Neural cell (in vitro differentiated cells): ENCODE measurements at regions not wholly inside any gene's neighbourhood (a gene's known extent, or its start where the extent isn't known, plus 50 kb on each side); places are given as distances from the start of the nearest gene placed in this dataset.

ENCODE experiments used
- H2AFZ ChIP-seq: fragments of 200-600, 300-800 bp; sonication (generic), shearing (Covaris generic); 2 replicates; pipeline ENCODE4 v1.6.0; 2014; ENCODE audit warnings: low read depth, mild to moderate bottlenecking, antibody characterized with exemption, low read length, moderate library complexity
- H3F3A ChIP-seq: fragments of 200-600 bp; shearing (Covaris generic); 2 replicates; pipeline ENCODE4 v1.6.1; 2016; ENCODE audit warnings: mild to moderate bottlenecking, moderate library complexity, mixed read lengths, antibody characterized with exemption, low read length; ENCODE audit not compliant: insufficient read depth, poor library complexity, severe bottlenecking
- H3K27ac ChIP-seq: fragments of 200-600, 300-800 bp; sonication (generic), shearing (Covaris generic); 2 replicates; pipeline ENCODE4 v1.5.1; 2014; ENCODE audit warnings: mild to moderate bottlenecking, low read length, moderate library complexity
- H3K27me3 ChIP-seq: fragments of 300-800, 200-600 bp; sonication (generic), shearing (Covaris generic); 2 replicates; pipeline ENCODE4 v1.6.0; 2014; ENCODE audit warnings: mild to moderate bottlenecking, low read depth, low read length, moderate library complexity; ENCODE audit not compliant: insufficient read depth
- H3K36me3 ChIP-seq: fragments of 300-800, 200-600 bp; sonication (generic), shearing (Covaris generic); 2 replicates; pipeline ENCODE4 v1.5.1; 2014; ENCODE audit warnings: mild to moderate bottlenecking, antibody characterized with exemption, low read length, moderate library complexity; ENCODE audit not compliant: insufficient read depth
- H3K4me2 ChIP-seq: fragments of 300-800, 200-600 bp; sonication (generic), shearing (Covaris generic); 2 replicates; pipeline ENCODE4 v1.6.0; 2014; ENCODE audit warnings: mild to moderate bottlenecking, low read length
- H3K4me3 ChIP-seq: fragments of 300-800, 200-600 bp; sonication (generic), shearing (Covaris generic); 2 replicates; pipeline ENCODE4 v1.5.1; 2014; ENCODE audit warnings: mild to moderate bottlenecking, low read length, moderate library complexity
- H3K79me2 ChIP-seq: fragments of 200-600 bp; shearing (Covaris generic); replicated peaks from 2 replicates; pipeline ENCODE4 v1.6.0; 2014; ENCODE audit warnings: mild to moderate bottlenecking, low read length, moderate library complexity; ENCODE audit not compliant: insufficient read depth
- H3K9ac ChIP-seq: fragments of 300-800, 200-600 bp; sonication (generic), shearing (Covaris generic); 2 replicates; pipeline ENCODE4 v1.6.1; 2016; ENCODE audit warnings: mild to moderate bottlenecking, low read length, mixed read lengths
- H3K9me2 ChIP-seq: fragments of 200-600 bp; shearing (Covaris generic); 2 replicates; pipeline ENCODE4 v1.6.1; 2016; ENCODE audit warnings: mild to moderate bottlenecking, low read length, mixed read lengths; ENCODE audit not compliant: insufficient read depth
- H3K9me3 ChIP-seq: fragments of 200-600, 300-800 bp; sonication (generic), shearing (Covaris generic); 2 replicates; pipeline ENCODE4 v1.6.1; 2016; ENCODE audit warnings: mild to moderate bottlenecking, mixed run types, low read length, moderate library complexity, mixed read lengths
- H4K20me1 ChIP-seq: fragments of 200-600 bp; shearing (Covaris generic); 2 replicates; pipeline ENCODE4 v1.6.1; 2016; ENCODE audit warnings: mild to moderate bottlenecking, mixed run types; ENCODE audit not compliant: insufficient read depth
- EP300 ChIP-seq: fragments of 450-650 bp; conservative IDR thresholded peaks from 2 replicates; pipeline ENCODE4 v1.6.1; 2014; ENCODE audit warnings: antibody characterized with exemption, mild to moderate bottlenecking, moderate library complexity; ENCODE audit not compliant: poor library complexity, severe bottlenecking
- EZH2 ChIP-seq: fragments of 200-600, 300-800 bp; shearing (Covaris generic), sonication (generic); IDR thresholded peaks from 2 replicates; pipeline ENCODE4 v1.6.1; 2014; ENCODE audit warnings: antibody characterized with exemption, low read length, borderline replicate concordance, mild to moderate bottlenecking; ENCODE audit not compliant: insufficient read depth, poor library complexity, severe bottlenecking
- MXI1 ChIP-seq: fragments of 450-650 bp; conservative IDR thresholded peaks from 2 replicates; pipeline ENCODE4 v1.6.1; 2014; ENCODE audit warnings: antibody characterized with exemption, mild to moderate bottlenecking; ENCODE audit not compliant: poor library complexity, severe bottlenecking
- POLR2AphosphoS5 ChIP-seq: IDR thresholded peaks from 2 replicates; pipeline ENCODE4 v1.6.1; 2012
- RAD21 ChIP-seq: fragments of 450-650 bp; conservative IDR thresholded peaks from 2 replicates; pipeline ENCODE4 v1.6.1; 2014; ENCODE audit warnings: antibody characterized with exemption, mild to moderate bottlenecking, moderate library complexity
- SMC3 ChIP-seq: fragments of 450-650 bp; conservative IDR thresholded peaks from 2 replicates; pipeline ENCODE4 v1.6.1; 2014; ENCODE audit warnings: antibody characterized with exemption, mild to moderate bottlenecking, moderate library complexity; ENCODE audit not compliant: poor library complexity
- TAF1 ChIP-seq: IDR thresholded peaks from 2 replicates; pipeline ENCODE4 v1.6.1; 2012; ENCODE audit warnings: low read depth
- TF ChIP-seq, protein P1 (sequence below): fragments of 450-650 bp; IDR thresholded peaks from 2 replicates; pipeline ENCODE4 v1.5.1; 2014; ENCODE audit warnings: antibody characterized with exemption, mild to moderate bottlenecking, moderate library complexity; ENCODE audit not compliant: poor library complexity, severe bottlenecking
- TF ChIP-seq, protein P2 (sequence below): IDR thresholded peaks from 2 replicates; pipeline ENCODE4 v1.6.1; 2012; ENCODE audit warnings: borderline replicate concordance

DNA sequence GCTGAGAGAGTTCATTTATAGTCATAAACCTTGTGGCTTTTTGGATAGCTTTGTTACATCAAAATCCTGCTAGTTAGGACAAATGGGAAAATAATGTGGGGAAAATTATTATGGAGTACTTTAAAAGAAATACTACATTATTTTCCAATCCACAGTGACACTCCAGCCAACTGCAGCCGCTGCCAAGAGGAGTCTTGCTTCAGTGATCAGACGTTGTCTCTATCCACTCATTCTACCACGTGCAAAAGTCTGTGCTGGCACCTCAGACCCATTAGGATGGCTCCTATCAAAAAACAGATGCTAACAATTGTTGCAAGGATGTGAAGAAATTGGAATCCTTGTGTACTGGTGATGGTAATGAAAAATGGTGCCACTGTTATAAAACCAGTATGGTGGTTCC is 128.6 kb upstream of the IQSEC1 start:
- Histone ChIP-seq H3K4me3 (no peak overlapping the region), H4K20me1 (no peaks in the 10 kb centered on the region), H3F3A (no peaks in the 10 kb centered on the region), H3K9ac (no peak overlapping the region), H3K27me3 (peaks cover 3% of the 10 kb centered on the region), H3K4me2 (no peak overlapping the region), H3K9me3 (no peaks in the 10 kb centered on the region), H3K27ac (no peak overlapping the region), H3K36me3 (no peaks in the 10 kb centered on the region), H2AFZ (no peak overlapping the region), H3K79me2 (no peaks in the 10 kb centered on the region), H3K9me2 (no peaks in the 10 kb centered on the region)
- no peak for TF ChIP-seq POLR2AphosphoS5
- TF ChIP-seq, protein P1, sequence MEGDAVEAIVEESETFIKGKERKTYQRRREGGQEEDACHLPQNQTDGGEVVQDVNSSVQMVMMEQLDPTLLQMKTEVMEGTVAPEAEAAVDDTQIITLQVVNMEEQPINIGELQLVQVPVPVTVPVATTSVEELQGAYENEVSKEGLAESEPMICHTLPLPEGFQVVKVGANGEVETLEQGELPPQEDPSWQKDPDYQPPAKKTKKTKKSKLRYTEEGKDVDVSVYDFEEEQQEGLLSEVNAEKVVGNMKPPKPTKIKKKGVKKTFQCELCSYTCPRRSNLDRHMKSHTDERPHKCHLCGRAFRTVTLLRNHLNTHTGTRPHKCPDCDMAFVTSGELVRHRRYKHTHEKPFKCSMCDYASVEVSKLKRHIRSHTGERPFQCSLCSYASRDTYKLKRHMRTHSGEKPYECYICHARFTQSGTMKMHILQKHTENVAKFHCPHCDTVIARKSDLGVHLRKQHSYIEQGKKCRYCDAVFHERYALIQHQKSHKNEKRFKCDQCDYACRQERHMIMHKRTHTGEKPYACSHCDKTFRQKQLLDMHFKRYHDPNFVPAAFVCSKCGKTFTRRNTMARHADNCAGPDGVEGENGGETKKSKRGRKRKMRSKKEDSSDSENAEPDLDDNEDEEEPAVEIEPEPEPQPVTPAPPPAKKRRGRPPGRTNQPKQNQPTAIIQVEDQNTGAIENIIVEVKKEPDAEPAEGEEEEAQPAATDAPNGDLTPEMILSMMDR = no peak
- no peak for TF ChIP-seq RAD21
- no peak for TF ChIP-seq MXI1
- no peak for TF ChIP-seq EP300
- no peak for TF ChIP-seq EZH2
- TF ChIP-seq TAF1 = no peak
- TF ChIP-seq, protein P2, sequence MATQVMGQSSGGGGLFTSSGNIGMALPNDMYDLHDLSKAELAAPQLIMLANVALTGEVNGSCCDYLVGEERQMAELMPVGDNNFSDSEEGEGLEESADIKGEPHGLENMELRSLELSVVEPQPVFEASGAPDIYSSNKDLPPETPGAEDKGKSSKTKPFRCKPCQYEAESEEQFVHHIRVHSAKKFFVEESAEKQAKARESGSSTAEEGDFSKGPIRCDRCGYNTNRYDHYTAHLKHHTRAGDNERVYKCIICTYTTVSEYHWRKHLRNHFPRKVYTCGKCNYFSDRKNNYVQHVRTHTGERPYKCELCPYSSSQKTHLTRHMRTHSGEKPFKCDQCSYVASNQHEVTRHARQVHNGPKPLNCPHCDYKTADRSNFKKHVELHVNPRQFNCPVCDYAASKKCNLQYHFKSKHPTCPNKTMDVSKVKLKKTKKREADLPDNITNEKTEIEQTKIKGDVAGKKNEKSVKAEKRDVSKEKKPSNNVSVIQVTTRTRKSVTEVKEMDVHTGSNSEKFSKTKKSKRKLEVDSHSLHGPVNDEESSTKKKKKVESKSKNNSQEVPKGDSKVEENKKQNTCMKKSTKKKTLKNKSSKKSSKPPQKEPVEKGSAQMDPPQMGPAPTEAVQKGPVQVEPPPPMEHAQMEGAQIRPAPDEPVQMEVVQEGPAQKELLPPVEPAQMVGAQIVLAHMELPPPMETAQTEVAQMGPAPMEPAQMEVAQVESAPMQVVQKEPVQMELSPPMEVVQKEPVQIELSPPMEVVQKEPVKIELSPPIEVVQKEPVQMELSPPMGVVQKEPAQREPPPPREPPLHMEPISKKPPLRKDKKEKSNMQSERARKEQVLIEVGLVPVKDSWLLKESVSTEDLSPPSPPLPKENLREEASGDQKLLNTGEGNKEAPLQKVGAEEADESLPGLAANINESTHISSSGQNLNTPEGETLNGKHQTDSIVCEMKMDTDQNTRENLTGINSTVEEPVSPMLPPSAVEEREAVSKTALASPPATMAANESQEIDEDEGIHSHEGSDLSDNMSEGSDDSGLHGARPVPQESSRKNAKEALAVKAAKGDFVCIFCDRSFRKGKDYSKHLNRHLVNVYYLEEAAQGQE = no peak
- TF ChIP-seq SMC3 = no peak

GRCh38 chr3:13200946-13201345 is 127.7 kb upstream of the IQSEC1 start:
- no peaks in the 10 kb centered on the region for H4K20me1 ChIP-seq
- no peak overlapping the region for H3K27ac ChIP-seq
- no peak overlapping the region for H3K9ac ChIP-seq
- no peaks in the 10 kb centered on the region for H3K36me3 ChIP-seq
- no peaks in the 10 kb centered on the region for H3K9me2 ChIP-seq
- H3K27me3 ChIP-seq = peaks cover 3% of the 10 kb centered on the region
- H2AFZ ChIP-seq = no peak overlapping the region
- TF ChIP-seq EP300 (no peak), SMC3 (peak; percentile 27), RAD21 (peak; percentile 42), EZH2 (no peak), MXI1 (no peak)
- TF ChIP-seq, protein P1 = peak; percentile 40
- no peaks in the 10 kb centered on the region for H3K79me2 ChIP-seq
- no peaks in the 10 kb centered on the region for H3F3A ChIP-seq
- no peak overlapping the region for H3K4me2 ChIP-seq
- no peaks in the 10 kb centered on the region for H3K9me3 ChIP-seq
- no peak overlapping the region for H3K4me3 ChIP-seq
